ENCODE measurements at regions not wholly inside any gene's neighbourhood (a gene's known extent, or its start where the extent isn't known, plus 50 kb on each side); places are given as distances from the start of the nearest gene placed in this dataset.

- H3K27ac Mint-ChIP-seq: no peak overlapping the region
- ChIA-PET POLR2A (no interaction called here), CTCF (no interaction called here)
- peaks cover 6% of the 10 kb centered on the region; the same call in 1 of the 2 replicates for H3K36me3 Mint-ChIP-seq
- H3K9me3 Mint-ChIP-seq: peaks cover 15% of the 10 kb centered on the region
- H3K4me1 Mint-ChIP-seq: peaks cover 5% of the 10 kb centered on the region
- H3K4me3 Mint-ChIP-seq: no peak overlapping the region
- DNase-seq (ENCODE audit: low spot score): no peak
- ATAC-seq: no peak
- TF ChIP-seq PRRX2 (CRISPR knock-in tag; IDR thresholded peaks at IDR 0.05) (no peak), ZNF425 (CRISPR knock-in tag; conservative IDR thresholded peaks at IDR 0.05) (no peak)
- no peaks in the 10 kb centered on the region; the same call in 1 of the 2 replicates for H3K27me3 Mint-ChIP-seq (ENCODE audit: low read depth)
Observed at GRCh38 chr9:116027511-116027910, 126.1 kb upstream of the PAPPA start.

GRCh38 chr9:116027951-116028350, 125.6 kb upstream of the PAPPA start:
- Mint-ChIP-seq H3K36me3 (peaks cover 6% of the 10 kb centered on the region; the same call in 1 of the 2 replicates), H3K4me3 (no peak overlapping the region), H3K9me3 (peaks cover 15% of the 10 kb centered on the region), H3K27ac (no peak overlapping the region), H3K4me1 (peaks cover 5% of the 10 kb centered on the region), H3K27me3 (ENCODE audit: low read depth) (no peaks in the 10 kb centered on the region; the same call in 1 of the 2 replicates)
- POLR2A ChIA-PET: no interaction called here
- CTCF ChIA-PET: no interaction called here
- TF ChIP-seq USF2 (CRISPR knock-in tag; IDR thresholded peaks at IDR 0.05): no peak
- no peak for TF ChIP-seq ZNF121 (CRISPR knock-in tag; IDR thresholded peaks at IDR 0.05)
- no peak for TF ChIP-seq MAX (CRISPR knock-in tag; IDR thresholded peaks at IDR 0.05)
- no peak for TF ChIP-seq TEAD1 (CRISPR knock-in tag; IDR thresholded peaks at IDR 0.05)
- TF ChIP-seq SOX15 (CRISPR knock-in tag; IDR thresholded peaks at IDR 0.05): no peak
- TF ChIP-seq SMAD4 (CRISPR knock-in tag; IDR thresholded peaks at IDR 0.05): no peak
- TF ChIP-seq IRF1 (CRISPR knock-in tag; IDR thresholded peaks at IDR 0.05): no peak
- TF ChIP-seq GRHL2 (CRISPR knock-in tag; IDR thresholded peaks at IDR 0.05; ENCODE audit: insufficient replicate concordance, severe bottlenecking): no peak
- TF ChIP-seq AFF4 (CRISPR knock-in tag; IDR thresholded peaks at IDR 0.05; ENCODE audit: borderline replicate concordance): no peak
- no peak for TF ChIP-seq E2F1 (CRISPR knock-in tag; IDR thresholded peaks at IDR 0.05)
- no peak for TF ChIP-seq ZNF512 (CRISPR knock-in tag; IDR thresholded peaks at IDR 0.05; ENCODE audit: borderline replicate concordance)
- no peak for TF ChIP-seq ZNF416 (CRISPR knock-in tag; IDR thresholded peaks at IDR 0.05)
- TF ChIP-seq ZNF281 (CRISPR knock-in tag; IDR thresholded peaks at IDR 0.05): no peak
- TF ChIP-seq PRRX2 (CRISPR knock-in tag; IDR thresholded peaks at IDR 0.05): no peak
- DNase-seq (ENCODE audit: low spot score): no peak
- no peak for ATAC-seq
